ENCODE measurements at regions not wholly inside any gene's neighbourhood (a gene's known extent, or its start where the extent isn't known, plus 50 kb on each side); places are given as distances from the start of the nearest gene placed in this dataset.

DNA sequence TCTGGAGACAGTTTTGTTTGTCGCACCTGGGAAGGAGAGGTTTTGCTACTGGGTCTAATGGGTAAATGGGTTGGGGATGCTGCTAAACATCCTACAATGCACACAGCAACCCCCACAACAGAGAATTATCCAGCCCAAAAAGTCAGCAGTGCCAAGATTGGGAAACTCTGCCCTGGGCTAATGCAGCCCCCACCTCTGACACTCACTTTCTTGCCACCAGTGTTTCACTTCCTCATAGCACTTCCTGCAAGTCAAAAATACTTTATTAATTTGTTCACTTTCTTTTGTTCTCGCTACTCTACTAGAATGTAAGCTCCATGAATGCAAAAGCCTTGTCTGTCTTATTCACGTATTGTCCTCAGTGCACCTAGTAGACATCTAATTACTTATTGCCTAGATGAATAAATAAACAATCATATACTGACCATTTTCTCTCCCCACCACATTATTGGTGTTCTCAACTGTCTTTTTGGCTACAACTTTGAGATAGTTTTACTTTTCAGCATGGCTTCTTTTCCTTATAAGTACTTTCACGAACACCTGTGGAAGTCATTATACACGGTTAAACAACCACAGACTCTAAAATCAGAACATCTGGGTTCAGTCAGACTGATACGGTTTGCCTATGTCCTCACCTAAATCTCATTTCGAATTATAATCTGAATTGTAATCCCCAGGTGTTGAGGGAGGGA is 82.0 kb upstream of the PITX2 start:
- no peaks in the 10 kb centered on the region for H3K23me2 ChIP-seq (ENCODE audit: low read depth, low read length)
- no peaks in the 10 kb centered on the region; a peak in 1 of 7 replicates for H3K4me1 ChIP-seq (replicated peaks in 1 of 4; ENCODE audit: control insufficient read depth in 3 of 4, insufficient read depth in 4 of 4, low read length in 3 of 4)
- no peaks in the 10 kb centered on the region for H4K20me1 ChIP-seq (replicated peaks in 1 of 2; ENCODE audit: control insufficient read depth in 1 of 2, insufficient read depth in 2 of 2, low read length in 2 of 2)
- H3K4me2 ChIP-seq (ENCODE audit: insufficient read depth in 1 of 2, low read depth in 2 of 2, low read length in 2 of 2): no peak overlapping the region
- no peak for DNase-seq (ENCODE audit: low read depth in 1 of 2, low spot score in 2 of 2)
- no peak overlapping the region for H3K9ac ChIP-seq (replicated peaks in 1 of 4; ENCODE audit: extremely low read depth in 1 of 4, low read depth in 3 of 4, low read length in 3 of 4)
- no peak overlapping the region for H4K5ac ChIP-seq (ENCODE audit: insufficient read length, low read depth, low read length)
- no peak overlapping the region for H3K56ac ChIP-seq (replicated peaks; ENCODE audit: insufficient read length, low read depth, low read length)
- H2BK20ac ChIP-seq (ENCODE audit: low read length): no peak overlapping the region
- no peaks in the 10 kb centered on the region for H3K36me3 ChIP-seq (ENCODE audit: control insufficient read depth in 2 of 4, insufficient read depth in 4 of 4, low read length in 3 of 4)
- H2BK15ac ChIP-seq (ENCODE audit: low read length): no peak overlapping the region
- FAIRE-seq: no peak
- H3K9me3 ChIP-seq (ENCODE audit: insufficient read depth in 2 of 2, low read depth in 1 of 2, low read length in 1 of 2): no peaks in the 10 kb centered on the region
- no peak overlapping the region for H2BK5ac ChIP-seq (ENCODE audit: low read depth, low read length)
- H3K4ac ChIP-seq (replicated peaks; ENCODE audit: insufficient read length, low read depth, low read length): no peak overlapping the region
- no peaks in the 10 kb centered on the region for H3K27me3 ChIP-seq (replicated peaks in 1 of 4; ENCODE audit: control insufficient read depth in 3 of 4, extremely low read depth in 1 of 4, insufficient read depth in 3 of 4, low read length in 3 of 4)
- 81% methylated on average over 7 of the region's 7 CpGs; no CpG with 5 or more reads in 1 of the 2 experiments for WGBS, 2 experiments (ENCODE audit: extremely low coverage in 1 of 2, insufficient coverage in 1 of 2, insufficient read length in 1 of 2, insufficient replicate concordance in 2 of 2, low coverage in 1 of 2, low lambda C conversion rate in 2 of 2, missing lambda C conversion rate in 1 of 2)
- no peak overlapping the region for H4K91ac ChIP-seq (replicated peaks; ENCODE audit: insufficient read length, low read length)
- H2BK120ac ChIP-seq (replicated peaks; ENCODE audit: low read depth, low read length): no peak overlapping the region
- H3K14ac ChIP-seq (ENCODE audit: insufficient read length): no peak overlapping the region
- no peaks in the 10 kb centered on the region for H3K79me2 ChIP-seq (ENCODE audit: control insufficient read depth in 1 of 2, insufficient read depth in 2 of 2, low read length in 2 of 2)
- ChIA-PET CTCF (ENCODE audit: partially characterized antibody) (interaction anchor here (1.3 kb wide), 1 partner anchor 15 kb away, joined by 3 read pairs; no protein-coding TSS in a partner anchor), POLR2A (ENCODE audit: partially characterized antibody) (no interaction called here)
- no peak overlapping the region for H3K27ac ChIP-seq (ENCODE audit: low read depth, low read length)
- H4K8ac ChIP-seq (ENCODE audit: extremely low read depth, insufficient read depth, low read length): no peak overlapping the region
- H3K18ac ChIP-seq (ENCODE audit: extremely low read depth, low read length): no peak overlapping the region
- no peak overlapping the region for H2BK12ac ChIP-seq (ENCODE audit: low read depth, low read length)
- H3K79me1 ChIP-seq (ENCODE audit: low read depth, low read length): no peaks in the 10 kb centered on the region
- no peak overlapping the region for H2AFZ ChIP-seq (ENCODE audit: low read length)
- no peak overlapping the region for H3K23ac ChIP-seq (ENCODE audit: insufficient read length)
- H2AK5ac ChIP-seq (ENCODE audit: low read depth, low read length): no peak overlapping the region
- no peak overlapping the region for H3K4me3 ChIP-seq (ENCODE audit: extremely low read depth in 1 of 4, insufficient read depth in 2 of 4, low read depth in 3 of 4, low read length in 4 of 4)
- TF ChIP-seq POLR2AphosphoS5 (IDR thresholded peaks at IDR 0.05; ENCODE audit: low read depth, low read length): no peak
- no peak for TF ChIP-seq KDM1A (IDR thresholded peaks at IDR 0.05; ENCODE audit: borderline replicate concordance, low read length)
- TF ChIP-seq GTF2F1 (IDR thresholded peaks at IDR 0.05; ENCODE audit: borderline replicate concordance, low read depth, low read length): no peak
- TF ChIP-seq CHD2 (IDR thresholded peaks at IDR 0.05; ENCODE audit: low read length): no peak
- no peak for TF ChIP-seq SIX5 (IDR thresholded peaks at IDR 0.05; ENCODE audit: low read depth, low read length)
- TF ChIP-seq POU5F1 (IDR thresholded peaks at IDR 0.05; ENCODE audit: low read depth, low read length): no peak
- TF ChIP-seq BACH1 (IDR thresholded peaks at IDR 0.05; ENCODE audit: low read length): no peak
- TF ChIP-seq SP1 (IDR thresholded peaks at IDR 0.05; ENCODE audit: low read depth, low read length): no peak
- TF ChIP-seq JUND (IDR thresholded peaks at IDR 0.05; ENCODE audit: low read length): no peak
- no peak for TF ChIP-seq RXRA (IDR thresholded peaks at IDR 0.05; ENCODE audit: insufficient read depth, low read depth, low read length)
- TF ChIP-seq CEBPB (IDR thresholded peaks at IDR 0.05; ENCODE audit: low read depth, low read length): no peak
- TF ChIP-seq, protein P1, sequence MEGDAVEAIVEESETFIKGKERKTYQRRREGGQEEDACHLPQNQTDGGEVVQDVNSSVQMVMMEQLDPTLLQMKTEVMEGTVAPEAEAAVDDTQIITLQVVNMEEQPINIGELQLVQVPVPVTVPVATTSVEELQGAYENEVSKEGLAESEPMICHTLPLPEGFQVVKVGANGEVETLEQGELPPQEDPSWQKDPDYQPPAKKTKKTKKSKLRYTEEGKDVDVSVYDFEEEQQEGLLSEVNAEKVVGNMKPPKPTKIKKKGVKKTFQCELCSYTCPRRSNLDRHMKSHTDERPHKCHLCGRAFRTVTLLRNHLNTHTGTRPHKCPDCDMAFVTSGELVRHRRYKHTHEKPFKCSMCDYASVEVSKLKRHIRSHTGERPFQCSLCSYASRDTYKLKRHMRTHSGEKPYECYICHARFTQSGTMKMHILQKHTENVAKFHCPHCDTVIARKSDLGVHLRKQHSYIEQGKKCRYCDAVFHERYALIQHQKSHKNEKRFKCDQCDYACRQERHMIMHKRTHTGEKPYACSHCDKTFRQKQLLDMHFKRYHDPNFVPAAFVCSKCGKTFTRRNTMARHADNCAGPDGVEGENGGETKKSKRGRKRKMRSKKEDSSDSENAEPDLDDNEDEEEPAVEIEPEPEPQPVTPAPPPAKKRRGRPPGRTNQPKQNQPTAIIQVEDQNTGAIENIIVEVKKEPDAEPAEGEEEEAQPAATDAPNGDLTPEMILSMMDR (IDR thresholded peaks at IDR 0.05; ENCODE audit: control extremely low read depth in 1 of 3, insufficient read depth in 1 of 3, low read depth in 1 of 3, low read length in 3 of 3): no peak
- no peak for TF ChIP-seq HDAC6 (IDR thresholded peaks at IDR 0.05; ENCODE audit: low read depth, low read length)
